ENCODE measurements at regions not wholly inside any gene's neighbourhood (a gene's known extent, or its start where the extent isn't known, plus 50 kb on each side); places are given as distances from the start of the nearest gene placed in this dataset.

- H3K18ac ChIP-seq (ENCODE audit: low read depth in 1 of 2, low read length in 2 of 2) = no peak overlapping the region
- H2BK15ac ChIP-seq (ENCODE audit: low read depth, poor library complexity, severe bottlenecking) = no peak overlapping the region
- no peak overlapping the region for H3K14ac ChIP-seq (ENCODE audit: low read length in 2 of 2)
- no peak for DNase-seq
- H3K27me3 ChIP-seq (ENCODE audit: control insufficient read depth in 1 of 2, insufficient read depth in 1 of 2, low read length in 2 of 2) = no peaks in the 10 kb centered on the region
- no peak overlapping the region for H3K27ac ChIP-seq (ENCODE audit: low read length, poor library complexity, severe bottlenecking)
- no peak overlapping the region for H2AFZ ChIP-seq (ENCODE audit: low read depth, low read length)
- no peaks in the 10 kb centered on the region for H3K79me1 ChIP-seq (replicated peaks; ENCODE audit: low read length, poor library complexity, severe bottlenecking)
- H3K36me3 ChIP-seq (ENCODE audit: control insufficient read depth in 1 of 2, insufficient read depth in 2 of 2, low read depth in 1 of 2, low read length in 2 of 2) = no peaks in the 10 kb centered on the region
- no peaks in the 10 kb centered on the region for H3K4me1 ChIP-seq (ENCODE audit: control insufficient read depth, insufficient read depth, low read depth, low read length)
- no peak overlapping the region for H4K91ac ChIP-seq (ENCODE audit: low read length)
- H2AK5ac ChIP-seq (ENCODE audit: low read length, severe bottlenecking) = no peak overlapping the region
- no peak overlapping the region for H3K23ac ChIP-seq (ENCODE audit: low read length in 2 of 2)
- H3K9ac ChIP-seq (ENCODE audit: low read length) = no peak overlapping the region
- H3K9me3 ChIP-seq (ENCODE audit: control insufficient read depth, low read length) = no peaks in the 10 kb centered on the region
- no peak overlapping the region for H2BK5ac ChIP-seq (ENCODE audit: low read depth, low read length, poor library complexity, severe bottlenecking)
- H3K4me2 ChIP-seq (ENCODE audit: low read length, poor library complexity, severe bottlenecking) = no peak overlapping the region
- no peak overlapping the region for H3K4ac ChIP-seq (ENCODE audit: low read depth in 1 of 2, low read length in 2 of 2)
- no CpG with 5 or more reads among the region's 2 CpGs for WGBS
- no peak overlapping the region for H3K4me3 ChIP-seq (ENCODE audit: insufficient read depth in 1 of 2, low read depth in 1 of 2, low read length in 2 of 2)
- no peak overlapping the region for H2BK120ac ChIP-seq (ENCODE audit: low read depth, low read length)
- H4K8ac ChIP-seq (ENCODE audit: low read length) = no peak overlapping the region
- no peak overlapping the region for H2BK12ac ChIP-seq (ENCODE audit: low read length in 2 of 2)
Observed at GRCh38 chr1:99361406-99361805, 97.1 kb downstream of the PLPPR4 start.

GRCh38 chr1:99363531-99363930 lies 99.2 kb downstream of the PLPPR4 start:
- 83% methylated on average over 2 of the region's 2 CpGs for WGBS
- Histone ChIP-seq H2BK12ac (ENCODE audit: low read length in 2 of 2) (no peak overlapping the region), H4K8ac (ENCODE audit: low read length) (no peak overlapping the region), H3K27me3 (ENCODE audit: control insufficient read depth in 1 of 2, insufficient read depth in 1 of 2, low read length in 2 of 2) (no peaks in the 10 kb centered on the region), H3K4ac (ENCODE audit: low read depth in 1 of 2, low read length in 2 of 2) (no peak overlapping the region), H2BK15ac (ENCODE audit: low read depth, poor library complexity, severe bottlenecking) (no peak overlapping the region), H4K91ac (ENCODE audit: low read length) (no peak overlapping the region), H3K36me3 (ENCODE audit: control insufficient read depth in 1 of 2, insufficient read depth in 2 of 2, low read depth in 1 of 2, low read length in 2 of 2) (no peaks in the 10 kb centered on the region), H3K14ac (ENCODE audit: low read length in 2 of 2) (peak overlapping the region in 1 of 2 experiments; percentile 55), H2BK5ac (ENCODE audit: low read depth, low read length, poor library complexity, severe bottlenecking) (no peak overlapping the region), H3K4me1 (ENCODE audit: control insufficient read depth, insufficient read depth, low read depth, low read length) (no peaks in the 10 kb centered on the region), H3K27ac (ENCODE audit: low read length, poor library complexity, severe bottlenecking) (no peak overlapping the region), H3K23ac (ENCODE audit: low read length in 2 of 2) (no peak overlapping the region), H2AFZ (ENCODE audit: low read depth, low read length) (no peak overlapping the region), H2BK120ac (ENCODE audit: low read depth, low read length) (no peak overlapping the region), H3K4me2 (ENCODE audit: low read length, poor library complexity, severe bottlenecking) (no peak overlapping the region), H3K9ac (ENCODE audit: low read length) (no peak overlapping the region), H3K9me3 (ENCODE audit: control insufficient read depth, low read length) (no peaks in the 10 kb centered on the region), H2AK5ac (ENCODE audit: low read length, severe bottlenecking) (no peak overlapping the region), H3K4me3 (ENCODE audit: insufficient read depth in 1 of 2, low read depth in 1 of 2, low read length in 2 of 2) (no peak overlapping the region), H3K79me1 (replicated peaks; ENCODE audit: low read length, poor library complexity, severe bottlenecking) (no peaks in the 10 kb centered on the region), H3K18ac (ENCODE audit: low read depth in 1 of 2, low read length in 2 of 2) (no peak overlapping the region)
- DNase-seq = no peak

GRCh38 chr1:99365141-99365540 lies 100.8 kb downstream of the PLPPR4 start:
- no peak overlapping the region for H2BK15ac ChIP-seq (ENCODE audit: low read depth, poor library complexity, severe bottlenecking)
- no peak overlapping the region for H2BK12ac ChIP-seq (ENCODE audit: low read length in 2 of 2)
- WGBS = 92% methylated on average over 2 of the region's 6 CpGs

GRCh38 chr1:99365545-99365944 lies 101.3 kb downstream of the PLPPR4 start:
- H2BK120ac ChIP-seq (ENCODE audit: low read depth, low read length) = no peak overlapping the region
- 43% methylated on average over 1 of the region's 1 CpG for WGBS
- no peak overlapping the region for H4K8ac ChIP-seq (ENCODE audit: low read length)
- H3K27me3 ChIP-seq (ENCODE audit: control insufficient read depth in 1 of 2, insufficient read depth in 1 of 2, low read length in 2 of 2) = no peaks in the 10 kb centered on the region
- H3K27ac ChIP-seq (ENCODE audit: low read length, poor library complexity, severe bottlenecking) = no peak overlapping the region
- no peak overlapping the region for H2BK15ac ChIP-seq (ENCODE audit: low read depth, poor library complexity, severe bottlenecking)
- no peak overlapping the region for H3K23ac ChIP-seq (ENCODE audit: low read length in 2 of 2)
- no peaks in the 10 kb centered on the region for H3K9me3 ChIP-seq (ENCODE audit: control insufficient read depth, low read length)
- H3K4me2 ChIP-seq (ENCODE audit: low read length, poor library complexity, severe bottlenecking) = no peak overlapping the region
- H2BK12ac ChIP-seq (ENCODE audit: low read length in 2 of 2) = no peak overlapping the region
- no peak overlapping the region for H3K4ac ChIP-seq (ENCODE audit: low read depth in 1 of 2, low read length in 2 of 2)
- H3K14ac ChIP-seq (ENCODE audit: low read length in 2 of 2) = no peak overlapping the region
- no peak overlapping the region for H3K4me3 ChIP-seq (ENCODE audit: insufficient read depth in 1 of 2, low read depth in 1 of 2, low read length in 2 of 2)
- H3K79me1 ChIP-seq (replicated peaks; ENCODE audit: low read length, poor library complexity, severe bottlenecking) = no peaks in the 10 kb centered on the region
- no peaks in the 10 kb centered on the region for H3K4me1 ChIP-seq (ENCODE audit: control insufficient read depth, insufficient read depth, low read depth, low read length)
- DNase-seq = no peak
- no peak overlapping the region for H4K91ac ChIP-seq (ENCODE audit: low read length)
- no peaks in the 10 kb centered on the region for H3K36me3 ChIP-seq (ENCODE audit: control insufficient read depth in 1 of 2, insufficient read depth in 2 of 2, low read depth in 1 of 2, low read length in 2 of 2)
- H2BK5ac ChIP-seq (ENCODE audit: low read depth, low read length, poor library complexity, severe bottlenecking) = no peak overlapping the region
- no peak overlapping the region for H3K9ac ChIP-seq (ENCODE audit: low read length)
- no peak overlapping the region for H3K18ac ChIP-seq (ENCODE audit: low read depth in 1 of 2, low read length in 2 of 2)
- no peak overlapping the region for H2AK5ac ChIP-seq (ENCODE audit: low read length, severe bottlenecking)
- H2AFZ ChIP-seq (ENCODE audit: low read depth, low read length) = no peak overlapping the region

More at GRCh38 chr1:99365141-99365540, 100.8 kb downstream of the PLPPR4 start:
- Histone ChIP-seq H2BK5ac (ENCODE audit: low read depth, low read length, poor library complexity, severe bottlenecking) (no peak overlapping the region), H3K4me3 (ENCODE audit: insufficient read depth in 1 of 2, low read depth in 1 of 2, low read length in 2 of 2) (no peak overlapping the region), H3K9ac (ENCODE audit: low read length) (no peak overlapping the region), H3K14ac (ENCODE audit: low read length in 2 of 2) (no peak overlapping the region), H3K4me1 (ENCODE audit: control insufficient read depth, insufficient read depth, low read depth, low read length) (no peaks in the 10 kb centered on the region), H3K23ac (ENCODE audit: low read length in 2 of 2) (no peak overlapping the region), H3K4me2 (ENCODE audit: low read length, poor library complexity, severe bottlenecking) (no peak overlapping the region), H3K36me3 (ENCODE audit: control insufficient read depth in 1 of 2, insufficient read depth in 2 of 2, low read depth in 1 of 2, low read length in 2 of 2) (no peaks in the 10 kb centered on the region), H2AK5ac (ENCODE audit: low read length, severe bottlenecking) (no peak overlapping the region), H2AFZ (ENCODE audit: low read depth, low read length) (no peak overlapping the region), H3K79me1 (replicated peaks; ENCODE audit: low read length, poor library complexity, severe bottlenecking) (no peaks in the 10 kb centered on the region), H3K18ac (ENCODE audit: low read depth in 1 of 2, low read length in 2 of 2) (no peak overlapping the region), H4K8ac (ENCODE audit: low read length) (no peak overlapping the region), H4K91ac (ENCODE audit: low read length) (no peak overlapping the region), H3K27me3 (ENCODE audit: control insufficient read depth in 1 of 2, insufficient read depth in 1 of 2, low read length in 2 of 2) (no peaks in the 10 kb centered on the region), H3K4ac (ENCODE audit: low read depth in 1 of 2, low read length in 2 of 2) (no peak overlapping the region), H3K9me3 (ENCODE audit: control insufficient read depth, low read length) (no peaks in the 10 kb centered on the region), H2BK120ac (ENCODE audit: low read depth, low read length) (no peak overlapping the region), H3K27ac (ENCODE audit: low read length, poor library complexity, severe bottlenecking) (no peak overlapping the region)
- DNase-seq = no peak
